HuH-7.5 (cell line): ENCODE measurements at regions not wholly inside any gene's neighbourhood (a gene's known extent, or its start where the extent isn't known, plus 50 kb on each side); places are given as distances from the start of the nearest gene placed in this dataset.

Experiments
- DNase-seq: peaks from one replicate; pipeline ENCODE4 v3.0.0; 2011; ENCODE audit warnings: low spot score

DNA sequence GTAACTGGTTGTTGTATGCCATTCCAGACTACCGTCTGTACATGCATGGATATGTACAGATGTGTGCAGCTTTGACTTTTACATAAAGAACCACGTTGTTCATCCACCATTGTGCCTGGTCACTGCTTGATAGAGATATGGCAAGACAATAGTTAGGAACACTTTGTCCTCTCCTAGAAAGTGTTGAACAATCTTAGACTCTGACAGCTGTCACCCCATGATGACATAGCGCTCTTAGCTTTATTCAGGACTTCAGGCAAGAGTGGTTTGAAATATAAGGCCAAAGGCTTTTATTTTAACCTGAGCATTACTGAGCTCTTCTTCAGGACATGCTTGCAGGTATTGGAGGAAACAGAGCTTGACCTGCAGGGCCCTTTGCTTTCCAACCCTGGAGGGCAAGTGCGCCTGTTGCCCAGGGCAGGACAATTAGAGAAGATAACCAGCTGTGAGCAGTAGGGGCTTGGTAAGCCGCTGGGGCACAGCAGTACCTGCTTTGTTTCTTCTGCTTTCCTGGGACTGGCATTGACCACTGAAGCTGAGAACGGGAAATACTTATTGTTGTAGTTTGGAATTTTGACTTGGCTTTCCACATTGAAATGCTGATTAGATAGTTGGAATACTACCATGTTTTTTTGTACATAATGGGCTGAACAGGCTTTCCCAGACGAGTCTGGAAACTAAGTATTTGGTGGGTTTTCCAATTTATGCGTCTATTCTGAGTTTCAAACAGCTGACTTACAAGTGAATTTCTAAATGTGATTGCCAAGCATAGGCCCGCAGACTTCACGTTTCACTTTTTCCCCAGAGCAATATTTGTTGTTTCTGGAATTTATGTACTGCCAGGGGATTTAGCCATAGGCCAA lies 51.1 kb downstream of the GARRE1 start:
- DNase-seq = no peak

- peak; percentile 51 for DNase-seq
Measured at GRCh38 chr19:34306213-34306661, 51.9 kb downstream of the GARRE1 start.

GRCh38 chr19:34306824-34307223 lies 52.5 kb downstream of the GARRE1 start:
- no peak for DNase-seq

GRCh38 chr19:34308381-34309367 lies 54.3 kb downstream of the GARRE1 start:
- DNase-seq = no peak

GRCh38 chr19:34309368-34310138 lies 55.2 kb downstream of the GARRE1 start:
- no peak for DNase-seq

DNA sequence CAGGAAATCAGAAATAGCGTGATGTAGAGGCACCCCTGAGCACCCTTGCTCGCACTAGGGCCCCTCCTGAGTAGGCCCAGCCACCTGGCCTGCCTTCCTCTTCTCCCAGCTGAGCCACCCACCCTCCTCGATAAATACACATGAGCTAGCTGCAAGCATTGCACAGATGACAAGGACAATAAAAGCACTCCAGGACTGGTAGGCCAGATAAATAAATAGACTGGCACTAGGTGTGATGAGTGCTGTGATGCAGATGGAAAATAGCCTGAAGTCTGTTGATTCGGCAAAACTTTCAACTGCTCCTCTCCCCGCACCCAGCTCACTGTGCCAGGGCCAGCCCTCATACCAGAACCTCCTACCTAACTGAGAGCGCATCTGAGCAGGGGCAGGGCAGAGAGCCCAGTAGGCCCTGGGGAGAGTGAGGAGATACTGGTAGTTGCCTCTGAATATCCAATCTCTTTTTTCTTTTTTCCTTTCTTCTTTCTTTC lies 54.5 kb upstream of the GPI start:
- DNase-seq = no peak

DNA sequence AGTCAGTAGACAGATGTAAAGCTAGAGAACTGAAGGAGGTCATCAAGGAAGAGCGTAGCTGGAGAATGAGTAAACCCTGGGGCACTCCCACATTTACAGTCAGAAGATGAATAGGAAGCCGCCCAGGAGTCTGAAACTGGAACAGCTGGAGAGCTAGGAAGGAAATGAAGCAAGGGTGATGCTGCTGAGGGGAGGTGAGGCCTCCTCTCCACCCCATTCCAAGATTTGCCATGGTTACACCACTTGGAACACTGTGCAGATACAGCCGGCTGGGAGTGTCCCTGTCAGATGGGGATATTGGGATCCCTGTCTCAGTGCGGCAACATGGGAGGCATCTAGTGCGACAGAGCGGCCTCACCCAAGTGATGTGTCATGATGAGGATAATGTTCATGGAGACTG lies 51.8 kb upstream of the GPI start:
- DNase-seq = no peak

DNA sequence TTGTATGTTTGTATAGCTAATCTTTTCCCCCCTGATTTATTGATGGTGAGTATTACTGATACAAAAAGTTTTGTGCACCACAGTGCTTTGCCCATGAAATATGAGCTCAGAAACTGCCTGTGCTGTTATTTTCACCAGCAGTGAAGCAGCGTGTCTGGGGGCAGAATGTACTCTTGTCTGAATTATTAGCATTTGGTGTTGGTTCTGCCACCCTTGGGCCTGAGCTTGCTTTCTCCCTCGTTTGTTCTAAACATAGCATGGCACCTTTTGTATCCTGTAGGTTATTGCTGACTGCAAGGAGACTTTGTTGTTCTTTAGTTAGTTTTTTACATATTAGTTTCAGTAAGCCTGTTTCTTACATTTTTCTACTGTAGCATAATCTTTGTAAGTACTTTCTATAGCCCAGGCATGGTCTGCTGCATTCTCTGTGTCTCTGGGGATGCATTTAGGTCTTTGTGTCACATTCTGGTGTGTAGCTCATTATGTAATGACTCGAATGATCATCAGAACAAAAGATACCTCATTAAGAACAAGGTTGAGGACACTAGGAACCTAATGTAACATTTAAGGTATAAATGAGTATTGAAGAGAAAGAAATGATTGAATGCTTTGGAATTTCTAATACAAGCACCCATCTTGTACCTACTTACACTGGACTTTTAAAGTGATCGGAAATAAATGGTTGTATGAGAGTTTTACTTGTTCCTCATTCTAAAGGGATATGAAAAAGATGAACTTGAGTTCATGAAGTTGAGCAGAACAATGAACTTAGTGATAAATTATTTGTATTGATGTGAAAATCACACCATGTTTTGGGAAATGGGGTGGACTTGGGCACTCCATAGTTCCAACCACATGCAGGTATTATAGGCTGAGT lies 50.3 kb upstream of the GPI start:
- no peak for DNase-seq
